Ureter (tissue), 1 donor: ENCODE measurements at regions not wholly inside any gene's neighbourhood (a gene's known extent, or its start where the extent isn't known, plus 50 kb on each side); places are given as distances from the start of the nearest gene placed in this dataset.

Experiments used
- DNase-seq: peaks from one replicate; pipeline ENCODE4 v3.0.0-alpha.2; 2020; ENCODE audit warnings: low spot score
- donor health status: DM: yes; HTN: yes; CAD: no.

DNA sequence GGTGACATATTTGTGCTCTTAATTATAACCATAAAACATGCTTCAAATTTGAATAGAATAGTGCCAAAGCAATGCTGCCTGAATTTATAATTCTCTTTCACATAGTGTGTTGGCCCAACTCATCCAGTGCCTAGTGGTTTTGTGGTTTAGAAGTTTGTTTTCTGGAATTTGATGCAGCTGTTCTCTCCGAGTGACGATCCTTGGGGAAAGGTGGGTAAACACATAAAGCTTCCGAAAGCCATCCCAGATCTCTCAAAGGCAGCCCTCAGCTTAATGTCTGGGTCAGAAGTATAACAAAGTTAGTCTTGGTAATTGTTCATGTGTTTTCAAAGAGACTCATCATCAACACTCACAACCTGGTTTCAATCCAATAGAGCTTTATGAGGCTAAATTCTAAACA lies 235.6 kb upstream of the CDH2 start:
- no peak for DNase-seq

DNA sequence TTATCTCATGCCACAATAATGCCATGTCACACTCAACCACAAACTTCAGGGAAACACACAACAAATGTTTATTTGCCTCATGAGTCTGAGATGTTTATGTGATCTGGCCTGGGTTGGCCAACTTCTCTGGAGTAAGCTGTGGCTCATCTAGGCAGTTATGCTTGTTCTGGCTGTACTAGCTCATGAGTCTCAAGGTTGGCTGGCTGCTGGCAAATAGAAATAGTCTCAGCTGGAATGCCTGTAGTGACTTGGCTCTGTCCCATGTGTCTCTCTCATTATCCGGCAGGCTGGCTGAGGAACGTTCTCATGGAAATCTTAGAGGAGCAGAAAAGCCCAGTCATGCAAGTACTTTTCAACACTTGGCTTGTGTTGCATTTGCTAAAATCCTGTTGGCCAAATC lies 234.9 kb upstream of the CDH2 start:
- DNase-seq, result no peak

DNA sequence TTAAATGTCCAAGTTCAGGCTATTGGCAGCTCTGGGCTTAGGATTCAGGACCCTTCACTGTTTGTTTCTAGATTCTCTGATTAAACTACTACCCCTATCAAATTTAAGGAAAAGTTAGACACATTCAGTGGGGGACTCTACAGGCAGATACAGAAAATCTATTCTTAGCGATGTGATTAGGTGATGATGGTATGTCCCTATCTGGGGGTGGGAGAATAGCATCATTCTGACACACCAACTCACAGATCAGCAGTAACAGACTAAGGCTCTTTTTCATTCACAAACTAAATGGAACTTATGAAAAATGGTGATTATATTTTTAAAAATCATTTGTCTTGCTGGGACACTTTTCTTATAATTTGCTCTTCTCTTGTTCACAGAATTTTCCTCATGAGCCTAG lies 232.9 kb upstream of the CDH2 start:
- DNase-seq, result no peak

DNA sequence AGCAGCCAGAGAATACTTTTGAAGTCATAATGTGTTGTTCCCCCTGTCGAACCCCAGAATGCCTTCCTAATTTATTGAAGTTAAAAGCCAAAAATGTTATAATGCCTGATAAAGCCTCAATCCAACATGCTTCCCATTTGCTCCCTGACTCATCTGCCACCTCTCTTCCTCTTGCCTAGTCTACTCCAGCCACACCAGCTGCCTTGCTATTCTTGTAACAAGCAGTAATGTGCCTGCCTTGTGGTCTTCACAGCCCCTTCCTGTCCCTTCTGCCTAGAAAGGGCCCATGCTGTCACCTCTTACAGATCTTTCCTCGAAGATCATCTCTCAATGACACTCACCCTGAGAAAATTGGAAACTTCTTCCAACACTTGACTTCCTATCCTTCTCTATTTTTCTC lies 231.6 kb upstream of the CDH2 start:
- DNase-seq, result no peak

DNA sequence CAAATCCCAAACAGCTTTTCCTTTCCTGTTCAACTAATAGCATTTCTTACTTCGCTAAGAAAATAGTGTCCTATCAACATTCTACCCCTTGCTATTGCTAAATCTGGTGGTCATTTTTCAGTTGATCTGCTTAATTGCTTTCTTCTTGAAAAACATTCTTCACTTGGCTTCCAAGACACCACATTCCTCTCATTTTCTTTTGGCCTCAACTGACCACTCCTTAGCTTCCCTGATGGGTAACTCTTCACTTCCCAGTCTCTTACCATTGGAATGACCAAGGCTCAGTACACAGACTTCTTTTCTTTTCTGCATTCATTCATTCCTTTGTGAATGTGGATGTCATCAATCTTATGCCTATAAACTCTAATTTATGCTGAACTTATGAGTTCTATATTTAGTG lies 230.8 kb upstream of the CDH2 start:
- no peak for DNase-seq

DNA sequence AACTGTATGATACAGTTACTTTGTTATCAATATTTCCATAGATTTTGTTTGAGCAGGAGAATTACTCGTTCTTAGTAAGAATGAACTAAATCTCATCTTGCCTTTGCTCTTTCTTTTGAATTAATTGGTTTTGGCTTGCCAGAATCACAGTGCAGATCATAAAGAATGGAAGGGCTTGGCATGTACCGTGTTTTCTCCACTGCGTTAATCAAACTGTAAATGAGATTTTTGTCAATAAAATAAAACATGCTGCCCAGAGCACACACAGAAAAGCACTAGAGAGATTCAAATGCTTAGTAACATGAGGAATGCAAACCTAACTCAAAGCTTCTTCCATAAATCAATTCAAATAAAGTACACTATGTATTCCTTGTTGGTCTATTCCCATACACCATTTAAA lies 229.6 kb upstream of the CDH2 start:
- DNase-seq, result no peak

DNA sequence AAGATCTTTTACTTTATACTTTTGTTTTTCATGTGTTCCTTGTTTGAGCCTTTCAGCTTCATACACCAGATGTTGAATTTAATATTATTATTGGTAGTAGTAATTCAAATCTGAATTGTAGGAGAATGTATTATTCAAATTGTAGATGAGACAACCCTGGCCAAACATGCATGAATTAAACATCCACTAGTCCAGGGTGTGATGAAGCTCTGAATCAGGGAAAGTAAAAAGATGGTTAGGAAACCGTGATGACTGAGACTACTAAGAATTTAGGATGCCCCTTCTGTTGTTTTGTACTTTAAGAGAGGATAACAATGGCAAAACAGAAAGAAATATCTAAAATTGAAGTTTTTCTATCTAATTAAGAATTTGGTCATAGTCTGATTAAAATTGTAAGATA lies 227.8 kb upstream of the CDH2 start:
- no peak for DNase-seq

DNA sequence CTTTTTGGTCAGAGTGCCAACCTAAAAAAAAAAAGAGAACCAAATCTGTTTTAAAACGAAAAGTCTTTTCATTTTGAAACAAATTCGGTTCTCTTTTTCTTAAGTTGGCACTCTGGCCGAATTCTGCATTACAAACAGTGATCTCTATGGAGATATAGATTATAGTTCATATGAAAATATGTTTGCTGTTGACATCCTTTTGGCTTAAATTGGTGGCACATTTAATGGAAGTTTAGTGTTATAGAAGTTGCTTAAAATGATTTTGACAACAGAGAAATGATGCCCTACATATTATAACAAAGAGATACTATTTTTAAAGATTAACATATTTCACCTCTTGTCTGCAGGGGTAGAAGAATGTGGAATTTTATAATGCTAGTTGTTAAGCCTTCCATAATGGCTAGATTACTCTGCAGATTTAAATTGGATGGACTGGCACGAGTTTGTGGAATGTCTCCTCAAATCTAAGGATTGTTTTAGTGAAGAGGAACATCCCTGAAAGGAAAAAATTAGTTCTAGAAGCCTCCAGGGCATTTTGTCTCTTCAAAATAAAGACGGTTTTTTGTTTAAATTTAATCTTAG lies 222.9 kb upstream of the CDH2 start:
- DNase-seq, result no peak

DNA sequence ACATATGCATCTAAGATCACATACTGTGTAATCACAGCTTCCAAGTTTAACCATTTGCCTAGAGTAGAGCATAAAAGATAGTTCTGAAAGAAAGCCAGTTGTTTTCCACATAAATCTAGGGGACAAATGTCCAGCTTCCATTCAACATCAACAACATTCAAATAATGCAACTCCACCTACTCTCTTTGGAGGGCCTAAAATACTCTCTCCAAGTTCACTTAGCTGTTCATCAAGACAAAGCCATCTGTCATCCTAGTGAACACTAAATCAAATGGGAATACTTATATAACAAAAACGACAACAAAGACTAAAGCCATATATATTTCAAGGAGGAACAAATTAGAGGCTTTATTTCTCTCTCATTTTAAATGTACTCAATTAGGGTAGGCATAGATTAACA lies 221.5 kb upstream of the CDH2 start:
- DNase-seq, result no peak

DNA sequence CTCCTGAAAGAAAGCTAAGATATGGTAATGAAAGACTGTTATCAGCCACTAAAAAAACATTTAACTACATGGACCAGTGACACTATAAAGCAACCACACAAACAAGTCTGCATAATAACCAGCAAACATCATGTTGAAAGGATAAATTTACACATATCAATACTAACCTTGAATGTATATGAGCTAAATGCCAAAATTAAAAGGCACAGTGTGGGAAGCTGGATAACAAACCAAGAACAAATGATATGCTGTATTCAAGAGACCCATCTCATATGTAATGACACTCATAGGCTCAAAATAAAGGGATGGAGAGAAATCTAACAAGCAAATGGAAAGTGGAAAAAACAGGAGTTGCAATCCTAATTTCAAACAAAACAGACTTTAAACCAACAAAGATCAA lies 213.1 kb upstream of the CDH2 start:
- no peak for DNase-seq

DNA sequence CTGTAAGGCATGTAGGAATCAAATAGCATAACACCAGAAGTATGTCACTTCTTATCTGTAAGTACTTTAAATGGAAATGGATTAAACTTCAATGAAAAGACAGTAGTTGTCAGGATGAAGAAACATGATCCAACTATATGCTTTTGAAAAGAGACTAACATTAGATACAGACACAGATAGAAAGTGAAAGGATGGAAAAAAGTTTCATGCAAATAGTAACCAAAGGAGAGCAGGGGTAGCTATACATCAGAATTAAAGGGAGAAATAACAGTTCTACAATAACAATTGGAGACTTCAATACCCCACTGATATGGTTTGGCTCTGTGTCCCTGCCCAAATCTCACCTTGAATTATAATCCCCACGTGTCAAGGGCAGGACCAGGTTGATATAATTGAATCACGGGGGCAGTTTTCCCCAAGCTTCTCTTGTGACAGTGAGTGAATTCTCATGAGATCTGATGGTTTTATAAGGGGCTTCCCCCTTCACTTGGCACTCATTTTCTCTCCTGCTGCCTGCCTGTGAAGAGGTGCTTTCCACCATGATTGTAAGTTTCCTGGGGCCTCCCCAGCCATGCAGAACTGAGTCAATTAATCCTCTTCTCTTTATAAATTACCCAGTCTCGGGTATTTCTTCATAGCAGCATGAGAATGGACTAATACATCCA lies 205.4 kb upstream of the CDH2 start:
- DNase-seq, result no peak

DNA sequence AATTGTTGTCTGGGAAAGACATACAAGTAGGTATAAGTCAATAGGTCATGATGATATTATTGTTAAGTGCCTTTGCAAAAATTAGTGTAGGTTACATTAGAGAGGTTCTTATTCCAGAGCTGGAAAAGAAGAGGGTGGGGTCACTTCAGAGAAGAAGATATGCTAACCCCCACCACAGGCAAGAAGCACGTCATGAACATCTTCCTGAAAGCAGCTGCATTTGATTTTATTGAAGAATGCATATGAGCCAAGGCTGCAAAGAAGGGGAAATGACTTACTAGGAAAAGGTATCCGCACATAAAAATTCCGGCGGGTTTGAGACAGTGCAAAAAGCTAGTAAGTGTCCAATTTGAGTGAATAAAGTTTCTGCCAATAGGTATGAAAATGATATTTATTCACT lies 195.3 kb upstream of the CDH2 start:
- no peak for DNase-seq

DNA sequence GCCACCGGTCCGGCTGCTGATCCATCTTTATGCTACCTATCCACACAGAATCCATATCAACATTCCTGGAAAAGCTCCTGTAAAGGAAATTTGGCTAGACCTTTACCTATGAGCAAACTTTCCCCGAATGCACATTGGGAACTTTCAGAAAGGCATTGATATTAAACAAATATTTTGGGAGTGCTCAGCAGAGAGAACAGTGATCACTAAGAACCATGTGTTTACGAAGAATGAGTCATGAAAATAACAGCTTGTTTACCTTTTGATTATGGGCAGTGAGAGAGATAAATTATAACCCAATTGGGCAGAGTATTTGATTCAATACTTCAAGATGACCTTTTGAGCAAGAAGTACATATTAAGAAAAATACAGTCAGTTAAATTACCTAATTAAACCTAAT lies 189.7 kb upstream of the CDH2 start:
- DNase-seq, result no peak

DNA sequence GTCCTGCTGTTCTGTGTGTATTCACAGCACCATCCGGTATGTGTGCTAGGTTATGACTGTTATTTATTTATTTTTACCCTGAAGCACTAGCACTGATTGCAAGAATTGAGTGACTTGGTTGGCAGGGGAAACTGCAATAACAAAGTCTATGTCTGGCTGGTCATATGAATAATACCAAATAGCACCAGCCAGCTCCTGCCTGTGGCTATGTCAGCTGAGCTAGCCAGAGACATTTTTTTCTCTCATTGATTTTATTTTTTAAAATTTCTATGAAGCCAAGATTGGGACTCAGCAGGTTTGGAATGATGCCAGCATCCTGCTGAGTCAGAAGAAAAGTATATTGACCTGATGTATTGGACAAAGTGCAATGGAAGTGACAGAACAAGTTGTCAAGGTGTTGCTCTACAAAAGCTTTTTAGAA lies 188.5 kb upstream of the CDH2 start:
- peak; percentile 49 for DNase-seq

DNA sequence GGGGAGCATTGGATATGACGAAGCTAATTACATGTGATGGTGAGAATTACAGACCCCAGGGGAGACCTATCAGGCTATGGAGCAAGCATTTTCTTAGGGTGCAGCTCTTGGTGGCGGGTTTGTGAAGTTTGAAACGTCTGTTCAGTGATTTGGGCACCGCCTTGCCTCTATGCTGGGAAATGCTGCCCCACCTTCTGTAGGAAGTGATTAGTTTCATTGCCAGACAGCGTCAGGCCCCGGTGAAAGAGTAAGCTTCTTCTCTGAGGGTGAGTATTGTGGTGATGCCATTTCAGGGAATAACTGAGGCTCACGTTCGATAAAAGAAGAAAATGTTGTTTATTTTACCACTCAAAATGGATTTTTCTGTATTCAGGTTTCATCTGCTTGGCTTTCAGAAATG lies 186.2 kb upstream of the CDH2 start:
- no peak for DNase-seq

DNA sequence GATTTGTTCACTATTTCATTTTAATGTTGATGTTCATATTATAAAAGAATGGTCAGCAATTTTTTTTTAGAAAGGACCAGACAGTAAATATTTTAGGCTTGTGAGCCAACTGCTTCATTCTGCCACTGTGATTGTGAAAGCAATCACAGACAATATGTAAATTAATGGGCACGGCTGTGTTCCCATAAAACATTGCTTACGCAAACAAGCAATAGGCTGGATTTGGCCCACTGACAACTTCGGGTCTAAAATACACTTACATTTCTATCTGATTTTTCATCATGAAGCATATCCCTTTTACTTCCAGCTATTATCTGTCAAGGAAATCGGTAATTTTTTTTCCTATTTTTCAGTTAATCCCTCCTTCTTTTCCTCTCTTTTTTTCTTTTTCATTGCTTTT lies 182.2 kb upstream of the CDH2 start:
- no peak for DNase-seq

DNA sequence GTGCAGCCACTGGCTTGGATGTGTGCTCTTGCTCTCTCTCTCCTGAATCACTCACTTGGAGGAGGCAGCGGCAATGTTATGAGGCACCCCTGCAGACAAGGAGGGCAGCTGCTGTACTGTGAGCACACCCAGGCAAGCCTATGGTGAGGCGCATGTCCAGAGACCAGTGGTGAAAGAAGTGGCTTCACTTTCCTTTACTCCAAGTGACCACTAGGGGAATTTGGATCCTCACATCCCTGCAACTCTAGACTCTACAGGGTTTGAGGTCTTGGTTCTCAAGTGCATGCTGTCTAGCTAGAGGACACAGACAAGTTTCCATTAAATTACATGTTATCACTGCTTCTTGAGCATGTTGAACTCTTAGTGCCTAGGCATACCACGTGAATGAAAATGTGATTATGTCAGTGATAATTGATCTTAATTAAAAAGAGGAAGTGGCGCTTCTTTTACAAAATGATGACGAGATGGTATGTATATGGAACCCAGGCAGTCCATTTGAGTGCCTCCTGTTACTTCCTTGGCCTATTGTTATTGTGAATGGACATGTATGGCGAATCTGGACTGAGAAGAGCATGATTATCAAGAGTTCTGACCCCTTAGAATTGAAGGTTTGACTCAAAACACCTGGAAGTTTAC lies 181.0 kb upstream of the CDH2 start:
- DNase-seq, result no peak

DNA sequence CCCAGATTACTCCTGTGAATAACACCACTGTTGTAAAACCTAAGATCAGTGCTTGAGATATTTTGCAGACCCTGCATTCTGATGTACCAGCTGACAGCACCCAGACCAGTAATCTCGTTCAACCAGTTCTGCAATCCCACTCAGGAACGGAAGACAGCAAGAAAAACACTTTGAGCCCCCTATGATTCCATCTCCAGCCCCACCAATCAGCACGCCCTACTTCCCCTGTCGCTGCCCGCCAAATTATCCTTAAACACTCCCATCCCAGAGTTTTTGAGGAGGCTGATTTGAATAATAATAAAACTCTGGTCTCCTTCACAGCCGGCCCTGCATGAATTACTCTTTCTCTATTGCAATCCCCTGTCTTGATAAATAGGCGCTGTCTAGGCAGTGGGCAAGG lies 173.9 kb upstream of the CDH2 start:
- no peak for DNase-seq

DNA sequence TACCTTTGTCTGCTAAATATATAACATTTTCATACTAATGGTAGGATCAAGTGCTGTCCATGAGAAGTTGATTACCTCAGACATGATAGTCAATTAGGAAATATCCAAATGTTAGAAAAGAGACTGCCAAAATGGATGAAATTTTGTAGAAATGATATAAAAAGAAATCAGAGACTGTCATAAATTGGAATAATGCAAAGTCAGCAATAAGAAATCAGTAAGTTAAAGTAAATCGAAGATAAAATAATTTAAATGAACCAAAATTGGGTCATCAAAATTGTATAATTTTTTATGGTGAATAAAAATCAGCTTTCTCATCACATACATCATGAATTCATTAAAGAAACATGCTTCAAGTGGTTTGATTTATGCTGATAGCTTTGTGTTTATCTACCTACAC lies 165.3 kb upstream of the CDH2 start:
- DNase-seq, result no peak

DNA sequence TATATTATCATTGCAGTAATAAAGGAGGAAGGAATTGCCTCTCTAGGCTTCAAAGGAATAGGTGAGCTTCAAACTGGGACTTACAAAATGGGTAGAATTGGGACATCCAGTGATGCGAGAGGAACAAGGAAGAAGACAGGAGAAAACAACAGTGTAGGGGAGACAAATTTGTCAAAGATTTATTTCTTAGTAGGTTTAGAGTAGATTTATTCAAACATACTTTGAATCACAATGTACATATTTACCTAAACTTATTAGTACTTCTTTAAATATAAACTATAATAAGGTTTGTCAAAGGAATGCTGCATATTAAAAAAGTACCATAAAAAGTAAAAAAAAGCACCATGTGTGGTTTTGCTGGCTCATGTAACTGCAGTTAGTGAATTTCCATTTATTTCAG lies 161.4 kb upstream of the CDH2 start:
- DNase-seq, result no peak

DNA sequence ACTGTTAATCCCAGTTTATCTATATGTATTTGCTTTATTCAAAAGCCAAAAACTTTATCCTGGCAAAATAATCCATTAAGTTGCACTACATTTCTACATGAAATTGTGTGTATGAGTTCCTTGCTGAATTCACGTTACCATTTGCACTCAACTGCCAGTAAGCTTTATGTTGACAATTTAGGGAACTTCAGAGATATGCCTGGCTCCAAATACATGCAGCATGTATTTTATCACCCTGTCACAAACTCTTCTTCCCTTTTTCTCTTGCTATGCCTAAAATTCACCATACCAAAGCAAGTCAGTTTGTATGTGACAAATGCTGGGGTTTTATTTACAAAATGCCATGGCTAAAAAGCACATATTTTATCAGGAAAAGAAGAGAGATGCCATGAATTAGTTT lies 157.6 kb upstream of the CDH2 start:
- DNase-seq, result no peak

DNA sequence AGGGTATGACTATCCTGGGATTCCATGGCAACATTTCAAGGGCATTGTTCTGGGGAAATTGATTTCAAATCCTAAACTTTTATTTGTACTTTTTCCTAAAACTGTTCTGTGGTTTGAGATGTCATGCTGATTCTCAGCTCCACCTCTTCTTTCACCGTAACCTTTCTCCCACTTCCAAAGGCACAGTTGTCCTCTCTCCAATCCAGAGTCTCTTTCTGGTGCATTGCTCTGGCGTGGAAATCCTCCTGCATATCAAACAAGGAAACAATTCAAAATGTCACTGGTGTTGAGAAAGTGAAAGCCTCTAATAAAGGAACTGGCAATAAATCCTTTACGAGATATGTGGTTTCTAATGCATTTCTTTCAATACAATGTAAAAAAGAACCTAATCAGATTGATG lies 155.1 kb upstream of the CDH2 start:
- no peak for DNase-seq

DNA sequence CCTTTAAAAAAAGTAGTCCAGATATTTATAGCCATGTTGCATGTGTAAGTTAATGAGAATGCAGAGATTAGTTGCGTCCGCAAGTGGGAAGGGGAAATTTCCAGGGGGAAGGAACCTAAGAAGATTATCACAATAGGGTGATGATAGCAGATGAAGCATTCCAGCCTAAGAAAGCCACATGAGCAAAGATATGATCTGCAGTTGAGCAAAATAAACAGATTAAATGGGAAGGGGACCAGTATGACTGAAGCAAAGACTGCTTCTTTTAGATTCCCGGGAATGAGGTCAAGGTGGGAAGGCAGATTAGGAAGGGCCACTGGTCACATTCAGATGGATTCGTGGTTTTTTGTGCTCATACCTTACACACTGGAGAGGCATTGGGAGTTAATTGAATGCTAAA lies 154.6 kb upstream of the CDH2 start:
- no peak for DNase-seq

DNA sequence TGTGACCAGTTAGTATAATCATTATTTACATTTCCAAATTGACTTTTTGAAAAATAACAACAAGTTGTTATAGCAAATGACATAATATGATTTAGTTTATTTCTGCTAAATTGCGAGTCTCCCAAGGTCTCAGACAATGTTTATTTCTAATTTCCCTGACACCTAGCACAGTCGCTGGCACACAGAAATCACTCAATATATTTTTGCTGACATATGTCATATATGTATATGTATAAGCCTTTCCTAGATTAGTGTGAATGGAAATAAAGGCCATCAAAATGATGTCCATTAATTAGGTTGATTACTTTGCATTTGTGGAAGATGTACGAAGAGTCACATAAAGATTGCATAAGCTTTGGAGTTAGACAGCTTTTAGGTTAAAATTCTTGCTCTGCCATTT lies 136.7 kb upstream of the CDH2 start:
- no peak for DNase-seq
